NCI-H2196 treated with DMSO at 0.1 percent for 48 hours (cell line): ENCODE measurements at regions not wholly inside any gene's neighbourhood (a gene's known extent, or its start where the extent isn't known, plus 50 kb on each side); places are given as distances from the start of the nearest gene placed in this dataset.
"Not testable (repeated sequence)": the region's sequence is repeated elsewhere in the genome, so short reads cannot be mapped to it uniquely, and the experiment has no call there.

Source experiments
- DNase-seq: peaks from one replicate; lab custom pipeline; 2025; ENCODE audit not compliant: unreplicated experiment; lab: John Stamatoyannopoulos, UW

DNA sequence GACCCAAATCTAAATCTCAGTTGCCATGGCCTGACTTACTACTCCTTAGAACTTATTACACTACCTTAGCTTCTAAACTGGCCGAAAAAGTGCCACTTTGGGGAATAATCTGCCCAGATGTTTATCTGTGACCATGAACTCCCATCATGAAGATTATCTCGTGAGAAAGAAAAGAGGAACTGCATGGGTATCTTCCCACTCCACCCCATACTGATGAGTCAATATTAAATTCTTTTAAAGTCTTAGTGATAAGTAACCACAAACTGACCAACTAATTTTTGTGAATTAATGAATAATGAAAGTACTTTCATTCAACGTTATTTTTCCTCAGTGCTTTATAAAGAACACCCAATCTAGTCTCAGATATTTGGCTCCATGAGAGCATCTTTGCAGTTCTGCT, 493.5 kb downstream of the EBF1 start:
- no peak for DNase-seq

DNA sequence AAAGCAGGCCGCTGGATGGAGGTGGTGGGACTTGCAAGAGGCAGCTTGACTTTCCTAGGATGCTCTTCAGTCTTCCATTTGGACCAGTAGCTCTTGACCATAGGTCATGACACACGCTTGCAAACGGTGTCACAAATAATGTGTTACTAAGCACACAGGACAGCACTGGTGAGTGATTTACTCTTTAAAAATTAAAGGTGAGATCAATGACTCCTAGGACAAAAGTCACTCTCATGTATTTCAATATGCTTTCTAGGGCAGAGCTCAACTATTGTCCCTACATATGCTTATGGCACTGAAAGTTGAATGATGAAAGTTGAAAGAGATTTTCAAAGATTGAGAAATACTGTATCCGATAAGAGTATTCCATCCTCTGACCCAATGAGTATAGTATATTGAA, 496.7 kb downstream of the EBF1 start:
- DNase-seq = no peak

DNA sequence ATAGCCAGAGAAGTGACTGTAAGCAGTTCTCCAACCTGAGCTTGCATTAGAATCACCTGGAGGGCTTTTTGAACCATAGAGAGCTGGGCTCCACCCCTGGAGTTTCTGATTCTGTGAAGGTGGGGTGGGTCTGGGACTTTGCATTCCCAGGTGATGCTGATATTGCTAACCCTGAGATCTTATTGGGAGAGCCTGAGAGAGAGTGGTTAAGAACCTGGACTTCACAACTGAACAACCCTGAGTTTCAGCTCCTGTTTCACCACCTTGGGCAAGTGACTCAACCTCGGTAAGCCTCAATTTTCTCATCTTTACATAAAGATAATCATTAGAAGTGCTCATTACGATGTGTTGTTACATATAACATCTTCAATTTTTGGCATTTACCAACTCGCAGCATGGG, 498.6 kb downstream of the EBF1 start:
- DNase-seq = no peak

DNA sequence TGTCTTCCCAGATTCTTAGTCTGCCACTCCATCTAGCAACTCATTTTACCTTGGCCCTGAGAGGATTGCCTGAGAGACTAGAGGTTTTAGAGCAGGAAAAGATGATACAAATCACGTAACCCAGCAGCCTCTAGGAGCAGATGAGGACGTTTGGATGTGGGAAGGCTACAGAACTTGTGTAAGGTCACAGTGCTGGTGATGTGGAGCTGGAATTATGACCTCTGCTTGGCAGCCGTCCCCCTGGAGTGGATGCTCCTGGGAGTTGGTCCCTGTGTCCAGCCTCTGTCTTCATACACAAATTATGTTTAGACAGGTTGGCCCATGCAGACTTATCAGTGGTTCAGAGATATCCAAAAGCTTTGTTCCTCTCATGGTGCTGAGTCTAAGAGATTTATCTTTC, 499.0 kb downstream of the EBF1 start:
- DNase-seq = no peak

DNA sequence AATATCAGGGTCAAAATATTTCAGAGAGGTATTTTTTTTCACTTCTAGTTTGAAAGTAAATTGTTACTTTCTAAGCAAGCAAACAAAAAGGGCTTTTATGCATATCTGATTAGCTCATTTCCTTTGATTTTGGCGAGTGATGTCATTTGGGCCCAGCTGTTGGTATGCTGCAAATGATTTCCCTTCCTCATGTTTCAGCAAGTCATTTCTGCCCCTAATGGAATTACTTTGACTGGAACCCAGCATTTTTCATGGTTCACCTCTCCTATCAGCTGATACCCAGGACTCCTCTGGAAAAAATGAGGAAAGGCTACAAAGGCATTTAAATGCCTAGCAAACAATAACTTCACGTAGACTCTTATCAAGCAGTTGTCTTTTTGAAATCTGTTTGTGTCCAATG, 500.6 kb downstream of the EBF1 start:
- no peak for DNase-seq

DNA sequence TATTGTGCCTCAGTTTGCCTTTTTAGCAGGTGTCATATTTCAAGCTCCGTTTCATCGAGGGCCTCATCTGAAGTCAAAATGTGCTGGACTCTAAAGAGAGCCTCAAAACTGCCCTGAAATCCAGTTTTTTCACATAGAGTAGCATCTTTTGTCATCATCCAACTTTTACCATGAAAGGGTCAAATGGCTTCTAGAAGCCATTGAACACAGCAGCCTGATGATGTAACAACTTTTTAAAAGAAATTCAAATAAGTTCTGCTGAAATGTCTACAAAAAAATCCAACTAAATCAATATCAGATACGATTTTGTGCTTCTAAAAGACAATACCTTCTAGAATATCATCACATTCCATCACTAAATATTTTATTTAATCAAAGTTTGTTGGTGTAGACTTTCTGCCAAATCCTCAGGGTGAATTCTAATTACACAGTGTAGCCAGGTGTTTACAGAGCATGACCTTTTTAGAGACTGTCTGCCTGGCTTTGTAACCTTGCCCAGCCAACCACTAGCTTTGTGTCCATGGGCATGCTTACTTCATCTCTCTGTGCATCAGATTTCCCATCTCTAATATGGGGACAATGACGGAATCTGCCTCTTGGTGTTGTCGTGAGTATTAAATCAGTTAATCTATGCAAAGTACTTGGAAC, 505.0 kb downstream of the EBF1 start:
- no peak for DNase-seq

DNA sequence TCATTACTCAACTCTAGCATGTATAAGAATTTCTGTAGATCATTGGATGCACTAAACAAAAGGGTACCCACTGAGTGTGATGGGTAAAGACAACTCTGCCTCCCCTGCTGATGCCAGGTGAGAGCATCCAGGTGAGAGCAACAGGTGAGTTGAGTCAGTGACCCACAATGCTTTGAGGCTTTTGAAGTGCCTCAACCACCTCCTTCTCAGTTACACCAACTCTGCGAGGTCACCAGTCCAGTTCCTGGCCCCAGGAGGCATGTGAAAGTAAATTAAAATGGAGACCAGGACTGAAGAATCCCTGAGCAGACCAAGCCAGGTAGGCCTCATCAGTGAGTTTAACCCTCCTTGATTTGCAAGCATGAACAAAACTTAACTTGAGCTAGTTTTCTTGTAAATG, 505.8 kb downstream of the EBF1 start:
- DNase-seq = no peak

DNA sequence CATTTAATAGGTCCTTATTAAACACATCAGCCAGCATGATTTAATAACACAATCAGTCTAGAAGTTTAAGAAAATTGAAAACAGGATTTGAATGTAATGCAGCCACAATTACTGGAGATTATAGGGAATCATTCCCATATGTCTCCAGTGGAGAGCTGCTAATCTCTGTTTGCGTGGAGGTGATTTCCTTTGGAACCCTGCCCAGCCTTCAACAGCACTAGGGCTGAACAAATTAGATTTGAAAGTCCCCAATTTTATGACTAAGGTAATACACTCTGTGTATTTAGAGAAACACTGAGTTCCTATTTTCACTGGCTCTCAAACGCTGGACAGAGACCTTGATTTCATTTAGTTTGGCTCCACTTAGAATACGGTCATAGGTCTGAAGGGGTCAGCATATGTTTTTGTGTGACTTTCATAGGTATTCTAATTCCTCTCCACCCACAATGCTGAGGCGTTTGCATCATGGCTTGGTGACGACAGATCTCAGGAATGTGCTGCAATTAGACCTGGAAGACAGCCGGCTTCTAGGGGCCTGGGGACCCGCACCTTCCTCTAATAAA, 508.3 kb downstream of the EBF1 start:
- DNase-seq = no peak

DNA sequence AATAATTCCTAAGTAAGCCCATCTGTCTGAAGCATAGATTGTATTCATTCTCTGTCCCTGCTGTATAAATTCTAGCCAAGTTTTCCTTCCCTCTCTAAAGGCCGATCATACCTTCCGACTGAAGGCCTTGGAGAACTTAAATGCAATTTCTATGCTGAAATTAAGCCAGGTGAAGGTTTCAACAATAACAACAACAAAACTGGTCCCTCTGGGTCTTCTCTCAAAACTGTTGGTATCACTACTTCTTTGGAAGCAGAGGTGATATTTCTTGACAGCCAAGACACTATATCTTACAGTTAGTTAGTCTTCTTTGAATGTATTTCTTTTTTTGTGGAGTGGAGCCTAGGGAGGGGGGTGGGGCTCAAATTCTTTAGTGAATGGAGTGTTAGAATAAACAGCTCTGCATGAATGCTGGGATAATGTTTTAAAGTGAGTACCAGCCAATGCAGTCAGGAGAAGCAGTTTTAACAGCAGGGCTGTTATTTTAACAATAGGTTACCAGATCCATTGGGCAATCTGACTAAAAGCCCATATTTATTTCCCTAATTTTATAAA, 508.9 kb downstream of the EBF1 start:
- DNase-seq = no peak

DNA sequence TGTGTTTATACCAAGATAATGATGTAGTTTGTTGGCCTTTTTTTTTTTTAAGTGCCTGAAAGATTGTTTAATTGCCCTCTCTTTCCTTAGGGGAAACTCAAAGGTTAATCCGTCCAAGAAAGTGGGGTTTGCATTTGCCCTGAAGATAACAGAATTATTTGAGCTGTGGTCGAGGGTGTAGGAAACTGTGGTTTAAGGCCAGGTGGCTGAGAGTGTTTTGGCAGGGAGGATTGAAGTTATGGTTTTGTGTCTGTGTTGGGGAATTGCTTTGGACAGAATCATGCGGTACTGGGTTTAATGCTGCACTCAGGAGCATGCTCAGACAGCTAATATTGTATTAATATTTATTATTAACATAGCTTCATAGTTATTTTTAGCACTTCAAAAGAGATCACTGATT, 509.8 kb downstream of the EBF1 start:
- no peak for DNase-seq

DNA sequence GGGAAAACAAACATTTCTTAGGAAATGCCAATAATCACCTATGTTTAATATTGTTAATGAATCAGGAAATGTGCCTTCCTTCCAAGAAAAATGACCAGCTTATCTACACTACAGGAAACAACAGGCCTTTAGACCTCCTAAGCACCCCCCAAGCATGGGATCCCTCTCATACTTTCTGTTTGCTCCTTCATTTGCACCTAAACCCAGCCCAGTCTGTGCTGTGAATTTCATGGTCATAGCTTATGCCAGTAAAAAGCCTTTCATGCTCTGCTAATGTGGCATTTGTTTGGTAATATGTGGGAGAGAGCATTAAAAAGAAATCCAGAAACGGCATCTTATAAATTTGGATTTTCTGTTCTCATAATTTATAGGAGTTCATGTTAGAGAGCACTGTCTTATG, 511.1 kb downstream of the EBF1 start:
- no peak for DNase-seq

DNA sequence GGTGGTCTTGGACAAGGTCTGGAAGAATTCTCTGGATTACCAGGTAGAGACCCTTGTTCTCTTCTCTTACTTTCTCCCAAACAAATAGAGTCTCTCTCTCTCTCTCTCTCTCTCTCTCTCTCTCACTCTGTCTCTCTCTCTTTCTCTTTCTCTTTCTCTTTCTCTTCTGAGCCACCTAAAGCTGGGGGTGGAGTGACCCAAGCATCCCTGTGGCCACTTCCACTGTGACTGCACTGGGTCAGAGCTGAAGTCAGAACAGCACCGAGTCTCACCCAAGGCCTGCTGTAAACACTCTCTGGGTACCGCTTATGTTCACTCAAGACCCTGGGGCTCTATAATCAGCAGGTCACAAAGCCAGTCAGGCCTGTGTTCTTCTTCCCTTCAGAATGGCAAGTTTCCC, 513.7 kb downstream of the EBF1 start:
- no peak for DNase-seq

DNA sequence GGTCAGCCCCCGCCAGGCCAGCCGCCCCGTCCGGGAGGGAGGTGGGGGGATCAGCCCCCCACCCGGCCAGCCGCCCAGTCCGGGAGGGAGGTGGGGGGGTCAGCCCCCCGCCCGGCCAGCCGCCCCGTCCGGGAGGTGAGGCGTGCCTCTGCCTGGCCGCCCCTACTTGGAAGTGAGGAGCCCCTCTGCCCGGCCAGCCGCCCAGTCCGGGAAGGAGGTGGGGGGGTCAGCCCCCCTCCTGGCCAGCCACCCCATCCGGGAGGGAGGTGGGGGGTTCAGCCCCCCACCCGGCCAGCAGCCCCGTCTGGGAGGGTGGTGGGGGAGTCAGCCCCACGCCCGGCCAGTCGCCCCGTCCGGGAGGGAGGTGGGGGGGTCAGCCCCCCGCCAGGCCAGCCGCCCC, 517.0 kb downstream of the EBF1 start:
- DNase-seq = not testable (repeated sequence)

DNA sequence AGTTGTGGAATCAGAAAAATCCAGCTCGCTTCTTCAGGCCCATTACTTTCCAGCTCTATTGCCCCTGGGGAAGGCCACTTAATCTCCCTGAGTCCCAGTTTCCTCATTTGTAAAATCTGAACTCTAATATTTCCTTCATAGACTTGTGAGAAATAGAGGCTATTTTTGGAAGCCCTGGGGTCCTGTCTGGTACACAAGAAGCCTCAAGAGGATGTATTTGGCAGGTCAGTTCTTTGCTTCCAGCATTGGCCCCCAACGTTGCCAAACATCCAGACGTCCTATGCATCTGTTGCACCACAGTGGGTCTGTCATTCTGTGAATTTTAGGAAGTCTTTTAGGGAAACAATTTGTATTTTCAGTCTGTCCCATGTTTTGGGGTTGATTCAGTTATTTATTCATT, 525.9 kb downstream of the EBF1 start:
- no peak for DNase-seq

DNA sequence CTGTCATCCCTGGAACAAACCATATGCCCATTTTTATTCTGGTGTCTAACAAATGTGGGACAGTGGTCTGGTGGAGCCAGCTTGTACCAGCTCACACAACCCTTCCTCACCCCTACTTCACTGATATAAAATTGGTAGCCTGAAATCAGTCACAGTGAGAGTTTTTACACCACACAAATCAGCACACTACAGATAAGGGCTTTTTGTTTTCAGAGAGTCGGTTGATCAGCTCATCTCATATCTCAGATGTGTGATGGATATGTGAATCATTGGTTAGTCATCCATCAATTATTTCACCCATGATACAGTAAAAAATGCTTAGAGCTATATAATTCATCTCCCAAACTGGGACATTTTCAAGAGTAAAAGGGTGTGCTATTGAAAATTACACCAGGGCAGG, 529.2 kb downstream of the EBF1 start:
- no peak for DNase-seq

DNA sequence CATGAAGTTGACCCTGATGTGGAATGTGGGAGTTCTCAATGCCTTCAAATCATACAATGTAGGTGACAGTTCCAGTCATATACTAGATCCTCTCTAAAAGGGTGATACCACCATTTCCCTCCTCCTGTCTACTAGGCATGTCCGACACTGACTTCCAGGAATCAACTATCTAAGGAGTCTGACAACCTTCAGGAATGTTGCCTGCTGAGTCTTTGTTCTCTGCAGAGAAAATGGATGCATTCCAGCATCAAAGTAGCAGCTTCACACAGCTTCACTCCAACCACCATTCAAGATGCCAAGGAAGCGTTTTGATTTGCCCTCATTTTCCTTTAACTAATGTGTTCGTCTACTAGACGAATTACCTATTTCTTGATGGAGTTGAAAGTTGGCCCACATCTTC, 530.2 kb downstream of the EBF1 start:
- no peak for DNase-seq

DNA sequence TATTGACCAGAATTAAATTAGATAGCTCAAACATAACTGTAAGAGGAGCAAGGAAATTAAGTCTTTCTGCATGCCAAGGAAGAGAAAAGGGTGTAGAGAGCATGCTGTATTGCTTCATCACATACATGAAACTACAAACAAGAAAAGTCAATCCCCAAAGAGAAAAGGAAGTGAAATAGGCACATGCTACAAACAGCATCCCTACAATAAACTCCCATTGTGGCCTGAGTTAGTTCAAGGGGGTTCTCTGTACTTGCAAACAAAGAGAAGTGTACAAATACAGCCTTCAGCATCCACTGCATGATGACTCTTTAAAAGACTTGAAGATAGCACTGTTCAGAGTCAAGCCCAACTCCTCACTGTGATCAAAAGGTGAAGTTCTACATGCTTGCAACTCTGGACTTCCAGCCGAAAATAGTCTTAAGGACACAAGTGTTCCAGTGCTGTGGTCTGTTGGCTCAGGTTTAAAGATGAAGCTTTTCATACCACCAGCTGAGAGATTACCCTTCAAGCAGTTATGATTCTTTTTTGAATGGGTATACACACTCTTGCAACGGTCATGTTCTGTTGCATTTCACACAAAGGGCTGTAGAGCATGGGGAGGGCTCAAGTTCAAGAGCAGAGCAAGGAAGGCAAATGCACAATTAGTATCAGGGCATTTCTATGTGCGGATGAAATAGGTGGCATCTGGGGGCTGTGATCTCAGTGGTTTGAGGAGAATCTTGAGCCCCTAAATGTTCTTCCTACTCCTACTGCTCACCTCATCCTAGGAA, 534.5 kb downstream of the EBF1 start:
- no peak for DNase-seq

DNA sequence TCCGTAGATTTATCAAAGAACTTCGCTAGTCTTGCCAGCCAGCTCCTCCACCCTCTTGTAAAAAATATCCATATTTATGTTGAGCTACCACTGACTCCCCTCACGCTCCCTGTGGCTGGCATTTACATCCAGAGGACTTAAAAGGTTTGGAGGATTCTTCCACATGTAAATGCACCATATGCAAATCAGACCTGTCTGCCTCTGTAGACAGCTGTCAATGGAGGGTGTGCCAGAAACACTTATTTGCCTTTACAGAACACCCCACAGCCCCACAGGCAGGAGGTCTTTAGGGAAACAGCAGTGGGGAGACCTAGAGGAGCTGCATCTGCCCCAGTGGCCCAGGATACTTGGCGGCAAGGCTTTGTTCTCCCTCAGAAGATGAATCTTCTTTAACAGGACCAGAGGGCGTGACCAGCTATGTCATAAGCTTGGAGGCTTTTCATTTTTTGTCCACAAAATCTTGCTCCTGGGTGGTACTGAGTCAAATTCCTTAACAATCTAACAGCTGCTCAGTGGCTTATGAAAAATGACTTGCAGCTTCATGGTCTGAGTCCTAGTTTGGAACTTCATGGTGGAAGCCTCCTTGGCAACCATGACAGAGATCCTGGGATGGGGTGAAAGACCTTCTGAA, 535.8 kb downstream of the EBF1 start:
- DNase-seq = no peak

DNA sequence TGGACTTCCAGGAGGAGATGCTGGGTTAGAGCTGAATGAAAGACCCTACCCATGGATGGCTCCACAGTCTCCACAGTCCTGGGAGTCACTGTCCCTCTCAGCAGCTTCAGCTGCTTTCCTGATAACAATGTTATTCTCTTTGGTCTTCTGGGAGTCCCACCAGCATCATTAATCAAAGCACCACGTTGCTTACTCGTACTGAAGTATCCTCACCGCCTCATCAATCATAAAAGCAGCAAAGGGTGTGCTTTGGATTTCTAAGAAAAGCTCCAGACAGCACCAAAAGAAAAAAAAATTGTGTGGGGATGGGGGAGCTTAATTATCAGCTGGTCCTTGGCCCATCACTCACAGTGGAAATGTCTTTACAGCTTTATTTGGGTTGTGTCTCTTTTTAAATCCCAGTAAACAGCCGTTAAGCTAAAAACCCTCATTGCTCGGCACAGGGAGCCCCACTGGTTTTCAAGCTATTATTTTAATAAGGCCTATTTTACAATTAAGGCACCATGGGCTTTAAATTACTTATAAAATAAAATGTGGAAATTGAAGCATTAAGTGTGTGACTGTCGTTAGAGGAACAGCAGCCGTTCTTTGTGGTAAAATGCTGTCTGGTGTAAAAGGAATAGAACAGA, 538.0 kb downstream of the EBF1 start:
- no peak for DNase-seq

DNA sequence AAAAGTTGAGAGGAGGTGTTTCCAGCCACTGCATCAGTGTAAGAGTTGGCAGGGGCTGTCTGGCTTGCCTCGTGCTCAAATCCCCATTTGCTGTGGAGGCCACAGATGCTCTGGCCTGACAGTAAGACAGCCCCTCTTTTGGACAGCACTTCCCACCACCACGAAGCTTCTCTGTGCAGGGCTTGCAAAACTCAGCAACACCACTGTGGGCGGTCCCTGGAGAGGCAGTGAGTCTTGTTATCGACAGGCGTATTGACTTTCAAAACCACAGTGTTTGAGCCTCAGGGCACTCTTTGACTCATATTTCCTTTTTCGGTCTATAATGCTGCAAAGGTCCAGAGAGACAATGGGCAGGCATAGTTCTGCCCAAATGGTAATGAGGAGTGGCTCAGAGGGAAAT, 539.5 kb downstream of the EBF1 start:
- no peak for DNase-seq

DNA sequence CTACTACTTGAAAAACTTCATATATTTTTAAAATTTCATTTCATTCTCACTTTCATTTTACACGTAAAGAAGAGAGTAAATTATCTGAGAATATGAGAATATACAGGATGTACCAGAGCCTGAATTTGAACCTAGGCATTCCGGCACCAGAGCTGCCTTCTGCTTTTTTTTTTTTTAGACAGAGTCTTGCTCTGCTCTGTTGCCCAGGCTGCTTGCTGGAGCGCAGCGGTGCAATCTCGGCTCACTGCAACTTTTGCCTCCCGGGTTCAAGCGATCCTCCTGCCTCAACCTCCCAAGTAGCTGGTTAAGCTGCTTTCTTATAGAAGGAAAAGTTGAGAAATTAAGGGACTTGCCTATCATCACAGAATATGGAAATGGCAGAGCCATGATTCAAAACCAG, 540.1 kb downstream of the EBF1 start:
- no peak for DNase-seq
